ENCODE measurements at regions not wholly inside any gene's neighbourhood (a gene's known extent, or its start where the extent isn't known, plus 50 kb on each side); places are given as distances from the start of the nearest gene placed in this dataset.
"Not testable (repeated sequence)": the region's sequence is repeated elsewhere in the genome, so short reads cannot be mapped to it uniquely, and the experiment has no call there.

GRCh38 chr12:82634495-82635258 is 52.0 kb upstream of the TMTC2 start:
- DNase-seq, result not testable (repeated sequence)

- DNase-seq, result no peak
These were observed 51.4 kb upstream of the TMTC2 start for GRCh38 chr12:82635263-82635662.
